GM20000 (cell line): ENCODE measurements at regions not wholly inside any gene's neighbourhood (a gene's known extent, or its start where the extent isn't known, plus 50 kb on each side); places are given as distances from the start of the nearest gene placed in this dataset.

Experiments
- DNase-seq: peaks from one replicate; pipeline ENCODE4 v3.0.0; 2012; ENCODE audit warnings: low spot score
- TF ChIP-seq, protein P1 (sequence below): IDR thresholded peaks from 2 replicates; pipeline ENCODE4 v1.5.1; 2012; ENCODE audit warnings: mild to moderate bottlenecking, control low read depth; ENCODE audit errors: extremely low read depth, missing control alignments

DNA sequence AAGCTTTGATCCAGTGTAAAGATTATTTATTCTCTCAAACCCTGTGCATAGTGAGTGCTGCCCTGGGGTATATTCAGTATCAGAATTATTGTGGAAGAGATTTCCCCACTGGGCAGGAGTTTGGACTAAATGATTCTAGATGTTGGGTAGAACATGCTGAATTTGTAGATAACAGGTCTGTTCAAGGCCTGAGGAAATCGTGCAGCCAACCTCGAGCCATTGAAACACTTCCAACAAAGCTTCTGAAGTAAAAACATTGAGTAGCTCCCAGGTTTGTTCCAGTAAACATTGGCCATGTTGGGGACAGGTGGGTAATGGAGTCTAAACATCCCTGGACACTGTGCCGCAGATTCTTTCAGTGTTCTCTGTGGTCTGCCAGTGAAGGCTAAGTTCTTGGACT, 87.5 kb downstream of the LLPH start:
- DNase-seq: no peak
- TF ChIP-seq, protein P1, sequence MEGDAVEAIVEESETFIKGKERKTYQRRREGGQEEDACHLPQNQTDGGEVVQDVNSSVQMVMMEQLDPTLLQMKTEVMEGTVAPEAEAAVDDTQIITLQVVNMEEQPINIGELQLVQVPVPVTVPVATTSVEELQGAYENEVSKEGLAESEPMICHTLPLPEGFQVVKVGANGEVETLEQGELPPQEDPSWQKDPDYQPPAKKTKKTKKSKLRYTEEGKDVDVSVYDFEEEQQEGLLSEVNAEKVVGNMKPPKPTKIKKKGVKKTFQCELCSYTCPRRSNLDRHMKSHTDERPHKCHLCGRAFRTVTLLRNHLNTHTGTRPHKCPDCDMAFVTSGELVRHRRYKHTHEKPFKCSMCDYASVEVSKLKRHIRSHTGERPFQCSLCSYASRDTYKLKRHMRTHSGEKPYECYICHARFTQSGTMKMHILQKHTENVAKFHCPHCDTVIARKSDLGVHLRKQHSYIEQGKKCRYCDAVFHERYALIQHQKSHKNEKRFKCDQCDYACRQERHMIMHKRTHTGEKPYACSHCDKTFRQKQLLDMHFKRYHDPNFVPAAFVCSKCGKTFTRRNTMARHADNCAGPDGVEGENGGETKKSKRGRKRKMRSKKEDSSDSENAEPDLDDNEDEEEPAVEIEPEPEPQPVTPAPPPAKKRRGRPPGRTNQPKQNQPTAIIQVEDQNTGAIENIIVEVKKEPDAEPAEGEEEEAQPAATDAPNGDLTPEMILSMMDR: no peak

DNA sequence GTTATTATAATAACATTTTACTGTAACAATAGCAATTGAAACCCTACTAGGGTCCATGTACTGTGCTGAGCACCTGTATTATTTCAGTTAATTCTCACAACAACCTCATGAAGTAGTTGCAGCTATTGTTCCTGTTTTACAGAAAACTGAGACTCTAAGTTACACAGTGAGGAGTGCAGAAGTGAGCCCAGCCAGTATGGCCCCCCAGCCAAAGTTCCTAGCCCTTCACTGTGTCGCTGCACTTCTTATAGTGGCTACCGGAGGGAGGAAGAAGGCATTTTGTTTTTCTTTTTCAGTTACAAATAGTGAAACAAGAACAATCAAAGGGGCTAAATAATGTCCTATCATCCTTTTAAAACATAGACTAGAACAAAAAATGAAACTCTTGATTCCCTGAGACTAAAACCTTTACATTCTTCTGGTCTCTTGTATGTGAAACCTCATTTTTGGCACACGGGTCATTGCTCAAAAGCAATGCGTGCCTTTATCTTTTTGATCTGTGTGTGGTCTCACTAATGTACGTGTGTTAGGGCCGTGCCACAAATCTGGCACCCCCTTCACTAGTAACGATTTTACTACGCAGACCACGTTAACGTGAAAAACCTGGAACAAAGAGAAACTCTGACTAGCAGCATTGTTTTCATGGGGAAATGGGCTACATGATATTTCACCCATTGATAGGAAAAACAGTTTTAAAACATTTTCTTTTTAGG, 88.7 kb downstream of the LLPH start:
- no peak for DNase-seq
- TF ChIP-seq, protein P1: no peak

DNA sequence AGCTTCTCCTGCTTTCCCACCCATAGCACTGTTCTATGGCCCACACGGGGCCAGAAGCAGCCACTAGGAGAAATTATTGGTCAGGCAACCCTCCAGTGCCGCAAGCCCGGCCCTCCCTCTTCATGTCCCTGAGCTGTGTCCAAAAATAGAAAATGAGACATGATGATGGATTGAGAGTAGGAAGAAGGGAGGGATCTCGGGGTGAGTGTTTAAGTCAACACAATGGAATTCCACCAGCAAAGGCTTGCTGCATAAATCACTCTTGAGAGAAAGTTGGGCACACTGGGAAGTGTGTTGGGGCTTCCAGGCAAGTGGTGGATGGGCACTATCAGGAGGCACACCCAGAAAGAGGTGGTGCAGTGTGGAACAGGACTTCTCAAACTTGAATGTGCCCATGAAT, 94.2 kb downstream of the LLPH start:
- no peak for DNase-seq
- TF ChIP-seq, protein P1: no peak

DNA sequence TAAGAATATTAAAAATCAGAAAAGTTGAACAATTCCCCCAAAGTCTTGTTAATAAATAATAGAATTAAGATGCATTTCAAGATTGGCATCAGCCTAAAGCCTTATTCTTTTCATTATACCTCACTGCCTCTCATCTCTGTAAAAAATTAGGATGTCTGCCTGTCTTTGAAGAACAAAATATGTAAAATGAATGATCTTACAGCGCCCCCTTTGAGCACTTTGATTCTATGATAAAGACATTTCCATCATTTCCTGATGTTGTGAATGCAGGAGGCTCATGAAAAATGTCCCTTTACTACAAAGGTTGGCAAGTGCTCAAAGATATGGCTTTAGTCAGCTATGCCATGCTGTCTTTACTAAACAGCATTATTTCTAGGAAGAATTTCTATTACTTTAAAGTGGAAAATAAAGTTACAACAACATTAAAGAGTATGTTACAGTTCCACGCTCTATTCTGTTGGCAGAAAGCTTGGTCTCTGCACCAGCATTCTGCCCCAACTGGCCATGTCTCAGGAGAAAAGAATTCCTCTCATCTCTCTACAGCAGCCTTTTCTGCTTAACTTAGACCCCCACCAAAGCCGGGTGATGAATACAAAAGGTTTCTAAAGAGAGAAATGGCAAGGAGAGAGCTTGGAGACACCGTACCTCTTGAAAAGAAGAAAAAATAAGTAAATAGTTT, 95.1 kb downstream of the LLPH start:
- TF ChIP-seq, protein P1: no peak
- DNase-seq: no peak

DNA sequence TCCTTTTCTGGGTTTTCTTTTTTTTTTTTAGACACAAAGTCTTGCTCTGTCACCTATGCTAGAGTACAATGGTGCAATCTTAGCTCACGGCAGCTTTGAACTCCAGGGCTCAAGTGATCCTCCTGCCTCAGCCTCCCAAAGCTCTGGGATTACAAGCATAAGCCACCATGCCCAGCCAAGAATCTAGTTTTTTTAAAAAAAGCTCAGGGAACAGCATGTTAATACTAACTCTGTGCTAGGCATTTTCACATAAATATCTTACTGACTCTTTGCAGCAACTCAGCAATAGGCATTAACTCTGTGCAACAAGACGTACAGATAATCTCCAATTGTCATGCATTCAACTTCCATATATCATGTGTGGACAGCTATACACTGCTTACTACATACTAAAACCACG, 97.4 kb downstream of the LLPH start:
- TF ChIP-seq, protein P1: no peak
- DNase-seq: no peak

DNA sequence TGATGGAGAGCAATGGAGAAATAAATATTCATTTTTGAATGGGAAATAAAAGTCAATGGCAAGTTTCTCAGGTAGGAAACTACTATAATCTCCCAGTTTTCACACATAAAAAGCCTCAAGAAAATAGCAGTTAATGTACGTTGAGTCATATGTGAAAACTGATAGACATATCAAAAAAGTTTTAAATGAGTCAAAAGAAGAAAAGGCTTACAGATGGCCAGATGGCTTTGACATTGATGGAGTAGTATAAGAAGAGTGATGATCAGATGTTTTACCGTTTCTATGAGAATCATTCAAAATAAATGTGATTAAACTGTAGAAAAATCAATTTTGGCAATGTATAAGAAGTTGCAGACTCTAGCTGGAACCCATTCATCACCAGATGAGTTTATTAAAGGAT, 97.8 kb downstream of the LLPH start:
- peak; percentile 18 for DNase-seq
- TF ChIP-seq, protein P1: no peak

DNA sequence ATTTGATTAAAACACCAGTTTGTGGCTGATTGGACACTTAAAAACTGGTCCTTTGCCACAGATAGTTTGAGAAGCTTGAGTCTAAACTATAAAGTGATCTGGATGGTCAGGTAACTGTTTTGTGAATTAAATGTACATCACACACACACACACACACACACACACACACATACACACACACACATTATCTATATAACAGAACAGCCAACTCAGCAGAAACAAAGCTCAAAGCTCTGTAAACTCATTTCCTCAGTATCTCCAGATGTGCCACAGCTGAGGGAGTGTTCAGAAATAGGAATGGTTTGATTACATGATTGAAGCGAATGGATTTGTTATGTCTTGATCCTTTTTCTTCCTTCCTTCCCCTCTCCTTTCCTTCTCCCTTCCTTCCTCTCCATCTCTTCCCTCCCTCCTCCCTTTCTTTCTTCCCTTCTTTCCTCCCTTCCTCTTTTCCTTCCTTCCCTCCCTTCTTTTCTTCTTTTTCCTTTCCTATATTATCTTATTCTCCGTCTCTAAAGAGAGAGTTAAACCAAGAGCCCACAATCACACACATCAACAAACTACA, 100.3 kb downstream of the LLPH start:
- TF ChIP-seq, protein P1: no peak
- no peak for DNase-seq
